Caki2 (cell line): ENCODE measurements at regions not wholly inside any gene's neighbourhood (a gene's known extent, or its start where the extent isn't known, plus 50 kb on each side); places are given as distances from the start of the nearest gene placed in this dataset.
"Not testable (repeated sequence)": the region's sequence is repeated elsewhere in the genome, so short reads cannot be mapped to it uniquely, and the experiment has no call there.

Experiments used
- DNase-seq: peaks from one replicate; pipeline ENCODE4 v3.0.0-alpha.2; 2015; ENCODE audit warnings: low read depth
- in situ Hi-C: cut with HindIII; loops from 2 replicates; pipeline ENCODE4 v1.10.0; 2016; ENCODE audit warnings: low sequenced_read_pairs, low pct_unique_long_range_greater_than_20kb, mixed read lengths

DNA sequence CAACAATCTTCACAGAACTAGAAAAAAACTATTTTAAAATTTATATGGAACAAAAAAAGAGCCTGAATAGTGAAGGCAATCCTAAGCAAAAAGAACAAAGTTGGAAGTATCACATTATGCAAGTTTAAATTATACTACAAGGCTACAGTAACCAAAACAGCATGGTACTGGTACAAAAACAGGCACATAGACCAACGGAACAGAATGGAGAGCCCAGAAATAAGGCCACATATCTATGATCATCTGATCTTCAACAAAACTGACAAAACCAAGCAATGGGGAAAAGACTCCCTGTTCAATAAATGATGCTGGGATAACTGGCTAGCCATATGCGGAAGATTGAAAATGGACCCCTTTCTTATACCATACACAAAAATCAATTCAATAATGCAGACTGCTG is 74.4 kb upstream of the RTN4 start:
- in situ Hi-C loops, DNase-seq: not testable (repeated sequence)

DNA sequence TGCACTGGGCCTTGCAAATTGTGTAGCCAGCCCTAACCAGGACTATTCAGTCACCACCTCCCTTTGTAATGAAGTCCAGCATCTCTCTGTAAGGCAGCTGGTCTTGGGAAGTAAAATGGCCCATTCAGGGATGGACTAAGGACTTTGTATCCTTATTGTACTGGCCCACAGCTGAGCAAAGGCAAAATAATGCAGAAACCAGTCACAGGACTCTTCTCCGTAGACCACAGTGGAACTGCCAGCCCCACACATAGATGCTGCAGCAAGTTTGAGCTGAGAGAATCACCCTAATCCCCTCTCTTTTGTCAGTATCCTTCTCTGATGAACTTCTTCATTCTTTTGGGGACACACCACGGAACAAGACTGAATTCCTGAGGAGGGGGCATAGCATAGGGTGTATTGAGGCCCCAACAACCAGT is 73.6 kb upstream of the RTN4 start:
- no peak for DNase-seq
- in situ Hi-C loops, result no loop called here

DNA sequence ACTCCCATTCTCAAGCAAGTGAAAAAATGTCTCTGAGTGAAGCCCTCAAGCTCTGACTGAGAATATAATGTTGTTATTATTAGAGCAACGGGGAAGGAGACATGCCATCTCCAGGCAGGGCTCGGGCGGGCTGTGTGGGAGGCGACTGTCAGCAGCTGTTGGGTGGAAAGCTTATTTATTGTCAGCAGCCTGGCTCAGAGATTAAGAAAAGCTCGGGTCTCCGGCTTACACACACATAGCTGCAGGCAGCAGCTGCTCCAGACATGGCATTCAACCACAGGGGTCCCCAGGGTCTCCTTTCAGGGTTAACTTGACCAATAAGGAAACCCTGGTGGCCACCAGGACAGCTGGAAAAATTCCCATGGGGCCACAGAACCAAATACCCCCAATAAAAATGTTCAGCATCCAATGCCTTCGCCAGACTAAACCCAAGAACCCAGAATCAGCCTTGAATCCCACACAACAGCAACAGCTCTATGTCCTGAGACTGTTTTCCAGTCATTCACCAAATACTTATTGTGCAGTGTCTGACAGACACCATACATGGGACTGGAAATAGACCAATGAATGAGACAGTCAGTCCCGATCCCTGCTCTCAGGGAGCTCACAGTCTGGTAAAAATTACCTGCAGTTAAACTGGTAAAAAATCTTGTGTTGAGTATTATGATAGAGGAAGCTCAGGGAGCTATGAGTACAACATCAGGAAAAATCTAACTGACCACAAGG is 70.5 kb upstream of the RTN4 start:
- in situ Hi-C loops, result no loop called here
- DNase-seq, result no peak

DNA sequence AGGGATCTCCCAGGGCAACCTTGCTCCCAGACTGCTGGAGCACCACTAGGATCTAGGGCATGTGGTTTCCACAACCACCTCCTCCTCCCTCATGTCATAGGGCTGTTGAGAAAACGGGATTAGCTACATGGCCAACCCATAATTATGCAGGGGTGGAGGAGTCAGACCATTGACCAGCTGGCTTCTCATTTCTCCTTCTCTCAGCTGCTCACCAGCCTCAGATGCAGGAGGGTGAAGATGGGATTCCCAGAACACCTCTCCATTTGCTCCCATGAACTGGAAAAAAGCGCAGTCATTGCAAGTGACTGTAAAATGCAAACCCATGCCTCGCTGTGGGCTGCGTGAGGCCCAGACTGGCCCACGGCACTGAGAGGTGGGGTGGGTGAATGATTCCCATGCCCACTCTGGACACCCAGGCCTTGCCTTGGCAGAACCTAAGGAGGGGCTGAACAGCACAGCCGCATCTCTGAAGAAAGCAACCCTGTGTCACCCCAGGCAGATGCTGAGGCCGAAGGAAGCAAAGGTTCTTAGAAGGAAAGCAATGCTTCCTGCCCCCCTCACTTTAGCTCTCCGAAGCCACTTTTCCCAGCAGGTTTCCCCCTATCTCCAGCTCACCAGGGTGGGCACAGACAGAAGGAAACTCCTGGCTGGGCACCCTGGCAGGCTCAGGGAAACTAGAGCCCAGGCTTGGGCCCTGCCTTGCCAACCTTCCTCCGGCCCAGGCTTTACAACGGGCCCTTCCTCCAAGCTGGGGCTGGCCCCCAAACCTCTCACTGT is 69.6 kb upstream of the RTN4 start:
- in situ Hi-C loops, result no loop called here
- no peak for DNase-seq

DNA sequence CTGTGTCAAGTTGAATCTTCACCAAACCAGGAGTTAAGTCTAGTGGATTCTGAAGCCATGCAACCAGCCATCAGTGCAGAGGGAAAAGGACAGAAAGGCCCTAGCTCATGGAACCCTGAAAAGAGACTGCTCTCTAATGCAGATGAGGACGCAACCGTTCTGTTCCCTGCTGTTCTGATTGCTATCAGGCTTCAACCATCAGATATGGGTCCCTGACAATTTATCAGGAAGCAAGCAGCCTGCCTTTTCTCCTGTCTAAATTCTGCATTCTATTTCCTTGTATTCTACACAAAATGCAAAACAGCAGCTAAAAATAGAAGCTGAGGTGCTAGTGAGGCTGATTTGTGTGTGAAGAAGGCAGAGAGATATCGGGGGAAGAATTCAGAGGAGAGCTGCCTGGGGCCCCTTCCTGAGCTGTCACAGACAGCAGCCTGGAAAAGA is 68.4 kb upstream of the RTN4 start:
- DNase-seq, result no peak
- in situ Hi-C loops, result no loop called here

DNA sequence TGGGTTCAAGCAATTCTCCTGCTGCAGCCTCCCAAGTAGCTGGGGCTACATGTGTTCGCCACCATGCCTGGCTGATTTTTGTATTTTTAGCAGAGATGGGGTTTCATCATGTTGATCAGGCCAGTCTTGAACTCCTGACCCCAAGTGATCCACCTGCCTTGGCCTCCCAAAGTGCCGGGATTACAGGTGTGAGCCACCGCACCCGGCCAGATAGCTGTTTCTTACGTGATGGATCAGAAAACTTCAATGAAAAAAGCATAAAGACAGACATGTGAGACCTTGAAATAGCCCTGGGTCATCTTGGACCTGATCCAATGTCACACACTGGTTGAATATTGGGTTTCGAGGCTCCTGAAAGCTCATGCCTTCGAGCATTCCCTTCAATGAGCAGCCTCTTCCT is 66.7 kb upstream of the RTN4 start:
- DNase-seq, result no peak

DNA sequence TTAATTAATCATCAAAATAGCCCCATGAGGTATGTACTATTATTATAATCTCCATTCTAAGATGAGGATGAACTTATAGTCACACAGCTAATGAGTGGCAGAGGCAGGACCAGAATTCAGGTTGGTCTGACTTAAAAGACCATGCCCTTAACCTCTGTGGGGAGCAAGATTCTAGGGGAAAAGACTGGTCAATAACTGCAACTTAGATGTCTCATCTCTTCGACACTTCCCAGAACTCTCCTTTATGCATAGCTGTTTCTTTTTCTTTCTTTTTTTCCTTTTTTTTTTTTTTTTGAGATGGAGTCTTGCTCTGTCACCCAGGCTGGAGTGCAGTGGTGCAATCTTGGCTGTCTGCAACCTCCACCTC is 66.3 kb upstream of the RTN4 start:
- no peak for DNase-seq
- in situ Hi-C loops, result no loop called here

More for the DNA sequence above, 66.7 kb upstream of the RTN4 start:
- in situ Hi-C loops, result no loop called here

DNA sequence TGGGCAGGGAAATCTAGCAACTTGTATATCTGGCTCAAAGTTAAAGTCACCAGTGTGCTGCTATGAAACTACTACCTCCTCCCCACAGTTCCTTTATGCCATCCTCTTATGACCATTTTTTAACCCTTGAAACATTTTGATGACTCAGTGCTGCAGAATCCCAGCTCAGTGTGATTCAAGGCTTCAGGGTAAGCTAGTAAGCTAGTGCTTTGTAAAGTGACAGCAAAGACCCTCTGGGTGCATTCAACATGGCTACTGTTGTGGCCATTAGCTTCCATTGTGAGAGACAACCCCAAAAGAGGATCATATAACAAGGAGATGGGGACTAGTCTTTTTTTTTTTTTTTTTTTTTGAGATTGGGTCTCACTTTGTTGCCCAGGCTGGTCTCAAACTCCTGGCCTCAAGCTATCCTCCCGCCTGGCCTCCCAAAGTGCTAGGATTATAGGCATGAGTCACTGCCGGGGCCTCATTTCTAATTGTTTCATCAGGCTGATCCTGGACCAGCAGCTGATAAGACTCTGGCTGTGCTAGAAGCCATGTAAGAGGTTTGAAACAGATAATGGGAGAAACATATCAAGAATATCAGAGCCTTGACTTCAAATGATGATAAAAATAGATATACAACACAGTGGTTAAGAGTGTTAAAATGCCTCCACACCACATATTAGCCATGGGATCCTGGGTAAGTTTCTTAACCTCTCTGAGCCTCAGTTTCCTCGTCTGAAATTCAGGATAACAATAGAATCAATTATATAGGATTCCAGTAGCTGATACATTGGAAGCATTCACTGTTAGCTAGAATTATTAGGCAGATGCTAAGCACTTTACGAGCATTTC is 65.7 kb upstream of the RTN4 start:
- DNase-seq, result no peak
- in situ Hi-C loops, result no loop called here

DNA sequence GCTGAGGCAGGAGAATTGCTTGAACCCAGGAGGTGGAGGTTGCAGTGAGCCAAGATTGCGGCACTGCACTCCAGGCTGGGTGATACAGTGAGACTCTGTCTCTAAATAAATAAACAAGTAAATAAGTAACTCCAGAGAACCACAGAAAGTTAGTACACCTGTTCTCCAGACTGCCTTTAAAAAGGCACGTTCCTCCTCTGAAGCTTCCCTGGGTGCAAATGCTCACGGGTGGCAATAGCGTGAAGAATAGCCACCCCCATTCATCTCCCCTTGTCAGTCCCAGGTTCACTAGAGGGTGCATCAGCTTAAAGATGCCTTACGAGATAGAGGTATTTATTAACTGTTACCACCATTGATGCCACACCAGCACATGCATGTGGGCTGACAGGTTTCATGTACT is 64.3 kb upstream of the RTN4 start:
- in situ Hi-C loops, result no loop called here
- DNase-seq, result no peak

DNA sequence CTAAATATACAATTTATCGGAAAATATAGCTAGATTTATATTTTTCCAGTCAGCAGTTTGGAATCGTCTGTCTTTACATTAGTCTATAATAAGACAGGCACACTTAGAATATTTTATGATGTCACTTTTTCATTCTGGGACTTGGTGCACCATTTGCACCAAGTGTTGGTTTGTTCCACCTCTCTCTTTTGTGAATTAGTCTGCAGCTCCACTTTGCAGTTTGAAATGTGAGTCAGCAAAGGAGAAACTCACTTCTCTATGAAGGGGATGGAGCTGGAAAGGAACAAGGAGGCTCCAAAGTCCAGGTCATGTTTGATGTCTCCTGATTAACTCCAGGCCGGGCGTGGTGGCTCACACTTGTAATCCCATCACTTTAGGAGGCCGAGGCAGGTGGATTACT is 63.8 kb upstream of the RTN4 start:
- in situ Hi-C loops, result no loop called here
- DNase-seq, result no peak

DNA sequence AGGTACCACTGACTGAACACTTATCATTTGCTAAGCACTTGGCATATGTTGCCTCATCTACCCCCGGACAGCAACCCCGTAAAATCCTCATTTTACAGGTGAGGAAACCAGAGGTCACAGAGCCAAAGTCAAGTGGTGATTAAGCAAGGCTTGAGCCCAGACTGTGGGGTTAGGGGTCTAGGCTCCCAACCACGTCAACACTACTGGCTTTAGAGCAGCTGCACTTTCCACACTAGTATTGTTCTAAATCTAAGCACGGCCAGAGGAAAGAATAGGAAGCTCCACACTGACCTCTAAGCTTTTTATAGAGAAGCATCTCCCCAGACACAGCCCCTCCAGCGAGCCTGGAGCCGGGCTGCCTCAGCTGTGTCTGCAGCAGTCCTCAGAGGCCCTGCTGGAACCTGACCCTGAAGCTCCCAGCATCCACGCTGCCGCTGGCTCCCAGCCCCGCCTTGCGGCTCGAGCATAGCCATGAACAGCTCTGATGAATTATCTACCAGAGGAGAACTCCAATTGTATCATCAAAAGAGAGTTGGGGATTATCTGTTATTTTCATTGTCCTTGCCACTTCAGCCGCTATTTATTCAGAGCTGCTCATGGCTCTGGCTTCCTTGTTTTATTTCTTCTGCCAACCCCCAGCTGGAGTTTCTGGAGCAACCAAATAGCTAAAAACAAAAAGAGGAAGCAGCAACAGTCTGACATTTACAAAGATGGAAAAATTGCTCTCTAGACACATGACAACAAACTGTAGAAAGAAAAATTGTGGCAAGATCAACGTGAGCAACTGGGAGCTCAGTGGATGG is 62.2 kb upstream of the RTN4 start:
- DNase-seq, result no peak
- in situ Hi-C loops, result no loop called here

DNA sequence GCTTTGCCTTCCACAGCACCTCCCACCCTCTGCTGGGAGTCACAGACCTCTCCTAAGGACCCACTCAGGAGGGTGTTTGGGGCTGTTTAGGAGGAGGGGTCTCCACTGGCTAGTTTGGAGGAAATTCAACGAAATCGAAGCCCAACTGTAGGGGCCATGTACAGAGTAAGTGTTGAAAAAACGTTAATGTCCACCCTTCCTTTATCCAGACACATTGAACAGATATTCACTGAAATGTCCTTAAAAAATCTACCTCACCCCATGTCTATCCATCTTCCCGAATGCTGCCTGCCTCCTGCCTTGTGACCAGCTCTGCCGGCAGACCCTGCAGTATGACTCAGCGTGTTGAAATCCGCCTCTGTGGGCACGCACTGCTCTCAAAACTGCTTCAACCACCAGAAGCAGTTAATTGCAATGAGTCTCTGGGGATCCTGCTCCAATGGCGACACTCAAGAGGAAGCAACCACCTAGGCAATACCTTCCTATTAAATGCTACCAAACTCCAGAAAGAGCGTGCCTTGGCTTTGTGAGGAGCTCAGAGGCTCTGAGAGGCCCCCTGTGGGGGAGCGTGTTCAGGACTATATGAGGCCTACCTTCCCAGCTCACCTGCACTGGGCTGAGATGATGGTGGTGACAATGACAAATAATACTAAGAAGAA is 61.4 kb upstream of the RTN4 start:
- DNase-seq, result peak; percentile 68
- in situ Hi-C loops, result no loop called here

DNA sequence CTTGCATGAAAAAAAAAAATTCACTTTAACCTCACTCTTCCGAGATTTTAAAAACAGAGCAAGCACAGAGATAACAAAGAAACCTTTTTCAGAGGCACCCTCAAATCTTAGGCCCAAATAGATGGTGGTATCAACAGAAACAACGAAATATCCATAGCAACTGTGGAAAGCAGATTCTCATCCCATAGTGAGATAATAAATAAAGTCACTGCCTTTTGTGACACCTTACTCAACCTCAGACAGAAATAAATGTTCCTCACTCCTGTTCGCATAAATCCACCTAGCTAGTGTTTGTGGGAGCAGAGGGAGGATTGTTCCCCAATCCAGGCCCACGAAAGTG is 60.9 kb upstream of the RTN4 start:
- DNase-seq, result no peak
- in situ Hi-C loops, result no loop called here

DNA sequence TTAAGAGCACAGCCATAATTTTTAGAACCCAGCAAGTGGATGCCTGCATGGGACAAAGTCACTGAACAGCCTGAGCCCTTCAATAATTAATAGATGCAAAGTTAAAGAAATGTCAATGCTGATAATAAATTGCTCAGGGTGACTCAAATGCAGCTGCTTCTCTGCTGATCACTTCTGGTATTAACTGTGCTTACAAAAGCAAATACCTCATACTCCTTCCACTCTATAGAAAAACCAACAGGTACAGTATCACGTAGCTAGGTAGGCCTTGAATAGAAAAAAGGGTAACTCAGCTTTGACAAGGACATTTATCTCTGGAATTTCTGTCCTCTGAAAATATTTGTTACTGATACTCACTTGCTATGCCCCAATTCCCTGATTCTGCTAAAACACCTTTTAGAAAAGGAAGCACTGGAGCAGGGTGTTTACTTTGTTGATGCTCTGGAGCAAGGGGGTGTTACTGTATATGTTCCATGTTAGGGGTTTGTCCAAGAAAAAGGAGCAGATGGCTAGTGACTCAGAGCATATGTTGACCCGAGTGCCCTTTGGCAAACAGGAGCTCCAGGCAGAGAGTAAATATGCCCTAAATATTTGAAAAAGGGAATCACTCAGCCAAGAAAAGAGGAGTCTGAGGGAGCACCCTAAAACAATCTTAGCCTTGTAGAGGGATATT is 59.1 kb upstream of the RTN4 start:
- peak; percentile 69 for DNase-seq
- in situ Hi-C loops, result no loop called here

DNA sequence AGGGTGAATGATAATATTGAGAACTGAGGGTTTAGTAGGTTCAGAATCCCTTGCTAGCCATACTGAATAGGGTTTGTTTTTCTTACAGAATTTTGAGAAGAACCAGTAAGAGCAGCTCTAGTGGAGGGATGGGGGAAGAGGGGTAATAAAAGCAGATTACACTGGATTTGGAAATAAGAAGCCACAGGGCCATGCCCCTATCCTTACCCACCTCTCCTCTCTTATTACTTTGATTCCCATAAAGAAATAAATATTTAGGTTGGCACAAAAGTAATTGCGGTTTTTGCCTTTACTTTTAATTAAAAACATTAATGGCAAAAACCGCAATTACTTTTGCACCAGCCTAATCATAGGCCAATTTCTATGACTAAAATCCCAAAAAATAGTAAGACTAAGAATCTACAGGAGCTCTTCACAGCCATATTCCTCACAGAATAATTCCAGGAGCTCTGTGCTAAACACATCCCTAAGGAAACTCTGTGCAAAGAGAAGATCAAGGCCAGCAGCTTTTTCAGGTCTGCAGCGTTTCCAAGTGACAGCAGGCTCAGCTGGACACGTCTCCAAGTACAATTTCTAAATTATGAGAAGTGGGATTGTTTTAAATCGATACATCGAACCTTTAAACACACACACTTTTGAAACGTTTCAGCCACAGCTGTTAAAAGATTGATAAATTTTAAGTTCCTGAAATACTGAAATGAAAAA is 58.4 kb upstream of the RTN4 start:
- DNase-seq, result no peak
- in situ Hi-C loops, result no loop called here

DNA sequence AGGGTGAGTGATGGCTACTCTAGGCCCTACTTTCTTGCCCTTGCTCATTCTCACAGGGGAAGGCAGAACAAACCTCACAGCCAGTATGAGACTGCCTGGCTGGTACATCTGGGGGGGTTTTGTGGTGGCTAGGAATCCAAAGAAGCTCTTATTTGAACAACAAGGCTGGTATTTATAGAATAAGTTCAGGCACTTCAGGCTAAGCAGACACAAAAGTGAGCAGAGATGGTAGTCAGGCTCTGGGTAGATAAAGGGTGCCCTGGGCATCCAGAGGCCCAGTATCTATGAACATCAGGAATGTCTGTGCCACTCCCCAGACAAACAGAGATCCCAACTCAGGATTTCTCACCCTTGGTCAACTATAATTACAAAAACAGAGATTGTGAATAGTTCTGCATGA is 57.2 kb upstream of the RTN4 start:
- in situ Hi-C loops, result no loop called here
- no peak for DNase-seq

DNA sequence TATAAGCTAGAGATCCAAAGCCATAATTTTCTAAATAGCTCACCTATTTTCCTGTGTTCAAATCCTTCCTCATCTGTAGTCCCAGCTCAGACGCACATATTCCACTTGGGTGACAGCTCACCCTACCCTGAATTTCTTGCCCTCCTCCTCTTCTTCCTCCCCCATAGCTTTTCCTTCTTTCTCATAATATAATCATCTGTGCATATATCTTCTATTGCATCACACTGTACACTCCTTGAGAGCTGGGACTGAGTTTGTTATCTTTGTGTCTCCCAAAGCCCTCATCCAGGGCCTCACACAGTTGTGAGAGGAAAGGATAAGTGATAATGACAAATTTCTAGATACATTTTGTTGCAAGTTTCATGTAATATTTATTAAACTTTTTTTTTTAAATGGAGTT is 55.9 kb upstream of the RTN4 start:
- DNase-seq, result no peak

More for the DNA sequence above, 55.9 kb upstream of the RTN4 start:
- in situ Hi-C loops, result no loop called here
